HG02678 (cell line): ENCODE measurements at regions not wholly inside any gene's neighbourhood (a gene's known extent, or its start where the extent isn't known, plus 50 kb on each side); places are given as distances from the start of the nearest gene placed in this dataset.

Experiments used
- ATAC-seq: cut with Tn5 transposase; IDR thresholded peaks from one replicate; pipeline ENCODE4 v1.9.1; 2021; ENCODE audit warnings: mild to moderate bottlenecking, moderate library complexity; ENCODE audit not compliant: unreplicated experiment

DNA sequence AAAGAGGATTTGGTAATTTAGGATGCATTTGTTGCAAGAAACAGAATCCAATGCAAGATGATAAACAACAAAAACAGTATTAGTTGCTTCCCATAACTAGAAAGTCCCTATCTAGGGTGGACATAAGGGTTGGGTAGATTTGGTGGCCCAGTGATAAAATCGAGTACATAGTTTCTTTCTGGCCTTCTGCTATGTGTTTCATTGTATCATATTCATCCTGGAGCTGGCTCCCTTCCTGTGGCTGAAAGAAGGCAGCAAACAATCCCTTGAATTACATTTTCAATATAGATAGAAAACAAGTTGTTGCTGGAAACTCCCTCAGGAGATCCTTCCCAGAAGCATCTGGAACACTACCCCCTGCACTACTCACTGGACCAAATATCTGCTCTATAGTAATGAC, 135.1 kb downstream of the ID4 start:
- ATAC-seq: no peak

DNA sequence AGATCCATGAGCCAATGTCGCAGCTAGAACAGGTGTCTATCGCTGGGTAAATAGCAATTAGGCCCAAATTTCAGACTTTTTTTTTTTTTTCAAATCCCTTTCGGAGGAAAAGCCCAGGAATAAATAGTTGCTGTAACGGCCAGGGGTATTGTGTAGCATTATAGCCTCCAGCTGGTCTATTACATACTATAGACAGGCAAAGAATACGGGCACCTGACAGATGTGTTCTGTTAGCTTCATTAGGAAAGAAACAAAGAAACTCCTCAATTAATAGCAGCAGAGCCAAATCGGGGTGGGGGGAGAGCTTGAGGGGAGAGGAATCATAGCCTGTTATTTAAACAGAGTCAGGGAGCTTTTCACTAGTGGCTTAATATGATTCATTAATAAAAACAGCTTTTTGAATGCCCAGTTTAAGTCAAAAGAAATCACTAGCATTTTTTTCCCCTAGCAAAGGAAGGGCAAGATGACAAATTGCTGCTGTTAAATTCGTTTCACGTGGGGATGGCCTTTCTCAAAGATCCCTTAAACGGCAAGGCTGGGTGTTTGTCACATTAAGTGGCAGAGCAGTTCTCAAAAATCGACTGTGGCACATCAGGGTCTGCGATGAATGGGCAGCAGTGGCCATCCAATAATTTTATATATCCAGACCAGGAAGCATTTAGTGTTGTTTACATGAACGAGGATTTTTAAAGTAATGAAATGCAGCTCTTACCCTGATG, 139.4 kb downstream of the ID4 start:
- ATAC-seq: no peak

DNA sequence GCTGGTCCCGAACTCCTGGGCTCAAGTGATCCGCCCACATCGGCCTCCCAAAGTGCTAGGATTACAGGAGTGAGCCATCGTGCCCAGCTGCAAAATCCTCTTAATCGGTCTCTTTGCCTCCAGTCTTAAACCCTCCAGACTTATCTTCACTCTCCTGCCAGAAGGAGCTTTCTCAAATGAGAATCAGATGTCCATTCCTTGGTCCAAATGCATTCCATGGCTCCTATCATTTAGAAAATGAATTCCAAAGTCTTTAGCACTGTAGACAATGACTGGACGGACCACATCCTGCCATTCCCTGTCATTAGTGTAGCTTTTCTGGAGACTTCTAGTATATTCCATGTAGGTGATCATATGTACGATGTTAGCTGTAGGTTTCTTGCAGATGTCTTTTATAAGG, 141.9 kb downstream of the ID4 start:
- ATAC-seq: no peak

DNA sequence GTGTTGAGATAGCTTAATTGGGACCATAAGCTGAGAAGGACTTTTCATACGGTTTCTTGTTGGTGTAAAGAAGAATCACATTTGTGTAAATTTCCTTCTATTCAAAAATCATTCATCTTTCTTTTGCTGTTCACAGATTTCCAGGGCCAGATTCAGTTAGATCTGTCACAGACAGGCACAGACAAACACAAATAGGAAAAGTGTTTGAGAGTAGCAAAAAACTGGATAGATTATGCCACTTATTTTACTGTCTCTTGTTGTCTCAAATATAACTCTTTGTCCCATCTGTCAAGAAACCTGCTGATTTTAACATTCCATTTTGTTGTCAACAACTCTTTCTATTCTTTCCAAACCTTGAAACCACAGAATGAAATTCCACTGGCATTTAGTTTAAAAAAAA, 142.8 kb downstream of the ID4 start:
- ATAC-seq: no peak

DNA sequence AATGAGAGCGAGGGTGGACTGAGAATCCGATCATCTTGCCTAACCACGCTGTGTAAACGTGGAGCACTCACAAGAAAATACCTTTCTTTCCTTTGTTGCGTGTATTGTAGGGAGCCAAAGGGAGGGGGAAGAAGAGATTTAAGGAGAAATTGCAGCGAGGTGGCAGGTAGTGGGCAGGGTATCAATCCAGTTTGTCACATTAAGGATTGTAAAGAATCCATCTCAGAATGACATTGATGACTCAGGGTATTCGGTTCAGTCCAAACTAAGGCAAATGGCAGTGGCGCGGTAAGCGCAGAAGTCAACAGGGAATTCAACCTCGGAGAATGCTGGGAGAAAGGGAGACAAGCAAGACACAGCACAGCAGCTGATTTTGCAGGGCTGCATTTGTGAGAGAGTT, 146.2 kb downstream of the ID4 start:
- ATAC-seq: no peak

DNA sequence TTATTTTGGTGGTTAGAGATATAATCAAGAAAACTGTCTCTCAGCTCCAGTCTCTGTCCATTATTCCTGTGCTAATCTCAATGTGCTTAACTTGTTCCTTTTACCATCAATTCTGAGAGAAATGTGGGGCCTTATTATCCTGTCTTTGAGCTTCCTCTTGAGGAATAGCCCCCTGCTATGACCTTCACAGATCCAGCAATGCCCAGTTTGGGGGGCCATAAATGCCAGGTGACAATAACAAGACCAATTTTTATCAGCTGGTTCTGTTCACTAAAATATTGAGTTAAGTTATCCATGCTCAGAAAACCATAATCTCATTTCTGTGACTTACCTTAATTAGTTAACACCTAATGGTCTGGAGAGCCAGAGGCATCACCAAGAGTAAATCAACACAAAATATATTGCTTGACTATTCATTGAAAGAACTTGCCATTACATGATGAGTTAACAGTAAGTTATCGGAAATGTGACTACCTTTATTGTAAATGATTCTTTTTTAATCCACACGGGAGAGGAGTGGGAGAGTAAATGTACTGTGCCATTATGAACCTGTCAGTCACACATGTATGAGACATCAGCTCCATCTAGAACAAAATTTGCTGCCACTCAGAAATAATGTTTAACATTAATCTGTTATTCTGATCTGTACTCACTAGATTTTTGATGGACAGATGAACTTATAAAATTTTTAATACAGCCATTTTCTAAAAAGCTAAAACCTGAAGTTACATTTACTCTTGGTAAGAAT, 149.7 kb downstream of the ID4 start:
- ATAC-seq: no peak

DNA sequence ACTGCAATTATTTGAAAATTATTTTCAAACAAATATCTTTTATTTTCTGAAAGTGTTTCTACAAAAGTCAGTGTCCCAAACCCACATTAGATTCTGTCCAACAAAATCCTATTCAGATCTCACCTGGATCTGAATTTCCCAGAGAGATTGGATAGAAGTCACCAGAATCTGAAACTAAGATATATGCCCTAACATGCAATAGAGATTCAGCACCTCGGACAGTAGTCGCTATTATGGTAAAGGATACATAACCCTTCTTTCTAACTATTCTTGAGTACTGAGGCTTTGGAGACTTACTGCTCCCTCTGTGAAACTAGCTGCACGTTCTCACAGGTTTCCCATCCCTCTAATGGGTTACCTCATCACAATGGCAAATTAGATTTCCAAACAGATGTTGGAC, 151.4 kb downstream of the ID4 start:
- ATAC-seq: no peak

DNA sequence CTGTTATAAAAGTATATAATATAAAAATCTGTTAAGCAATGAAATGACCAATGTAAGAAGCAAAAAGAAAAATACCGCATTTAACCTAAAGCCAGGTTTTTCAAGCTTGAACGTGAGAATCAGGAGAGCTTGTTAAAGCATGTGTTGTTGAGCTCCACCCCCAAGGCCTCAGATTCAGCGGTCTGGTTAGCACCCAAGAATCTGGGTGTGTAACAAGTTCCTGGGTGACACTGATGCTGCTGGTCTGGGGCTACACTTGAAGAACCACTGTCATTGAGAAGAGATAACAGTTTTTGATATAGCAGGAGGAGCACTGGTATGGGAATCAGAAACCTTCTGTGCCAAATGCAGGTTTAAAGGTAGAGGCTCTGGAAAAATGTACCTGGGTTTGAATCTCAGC, 154.0 kb downstream of the ID4 start:
- ATAC-seq: no peak

DNA sequence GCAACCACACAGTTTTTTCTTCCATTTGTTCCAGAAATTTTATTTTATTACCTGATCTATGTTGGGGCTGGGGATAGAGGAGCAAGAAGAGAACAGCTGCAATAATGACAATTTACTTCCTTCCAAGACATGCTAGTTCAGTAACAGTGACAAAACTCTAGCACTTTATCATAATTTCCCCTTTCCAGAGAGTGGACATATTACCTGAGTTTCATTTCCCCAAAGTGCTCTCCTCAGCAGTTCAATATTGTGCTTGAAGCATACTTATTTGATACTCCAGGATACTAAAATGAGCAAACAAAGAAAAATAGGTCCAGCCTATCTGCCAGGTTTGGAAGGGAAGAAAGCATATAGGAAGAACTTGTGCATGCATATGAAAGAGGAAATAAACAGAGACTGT, 157.7 kb downstream of the ID4 start:
- no peak for ATAC-seq

DNA sequence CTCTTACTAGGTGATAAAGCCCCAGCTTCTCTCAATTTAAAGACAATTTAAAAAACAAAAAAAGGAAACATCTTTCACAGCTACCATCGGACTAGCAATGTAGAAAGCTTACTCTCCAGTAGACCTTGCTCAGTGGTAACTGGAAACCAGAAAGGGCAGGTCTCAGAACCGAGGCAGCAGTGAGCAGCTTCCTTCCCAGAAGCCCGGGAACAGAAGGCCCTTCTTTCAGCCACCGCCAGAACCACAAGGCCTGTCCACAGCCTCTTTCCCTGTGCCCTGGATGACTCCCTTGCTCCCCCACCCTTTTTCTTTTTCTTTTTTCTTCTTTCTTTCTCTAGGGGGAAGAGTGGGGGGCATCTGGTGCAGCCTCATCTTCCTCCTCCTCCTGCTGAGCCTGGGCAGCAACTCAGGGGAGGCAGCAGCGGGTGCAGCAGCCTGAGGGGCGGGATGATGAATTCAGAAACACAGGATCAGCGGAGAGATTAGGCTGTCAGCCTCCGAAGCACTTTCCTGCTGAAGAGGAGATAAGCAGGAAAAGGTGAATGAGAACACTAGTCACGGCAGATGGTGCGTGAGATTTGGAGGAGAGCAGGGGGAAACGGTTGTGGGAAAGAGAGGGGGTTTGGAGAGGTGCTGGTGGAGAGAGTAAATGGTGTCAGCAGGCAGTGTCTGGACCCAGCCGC, 158.5 kb downstream of the ID4 start:
- no peak for ATAC-seq

DNA sequence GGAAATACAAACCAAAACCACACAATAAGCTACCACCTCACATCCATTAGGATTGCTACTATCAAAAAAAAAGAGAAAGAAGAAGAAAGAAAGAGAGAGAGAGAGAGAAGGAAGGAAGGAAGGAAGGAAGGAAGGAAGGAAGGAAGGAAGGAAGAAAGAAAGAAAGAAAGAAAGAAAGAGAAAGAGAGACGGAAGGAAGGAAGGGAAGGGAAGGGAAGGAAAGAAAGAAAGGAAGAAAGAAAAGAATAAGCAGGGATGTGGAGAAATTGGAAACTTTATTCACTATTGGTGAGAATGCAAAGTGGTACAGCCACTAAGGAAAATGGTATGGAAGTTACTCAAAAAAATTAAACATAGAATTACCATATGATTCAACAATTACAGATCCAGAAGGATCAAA, 159.9 kb downstream of the ID4 start:
- ATAC-seq: no peak

DNA sequence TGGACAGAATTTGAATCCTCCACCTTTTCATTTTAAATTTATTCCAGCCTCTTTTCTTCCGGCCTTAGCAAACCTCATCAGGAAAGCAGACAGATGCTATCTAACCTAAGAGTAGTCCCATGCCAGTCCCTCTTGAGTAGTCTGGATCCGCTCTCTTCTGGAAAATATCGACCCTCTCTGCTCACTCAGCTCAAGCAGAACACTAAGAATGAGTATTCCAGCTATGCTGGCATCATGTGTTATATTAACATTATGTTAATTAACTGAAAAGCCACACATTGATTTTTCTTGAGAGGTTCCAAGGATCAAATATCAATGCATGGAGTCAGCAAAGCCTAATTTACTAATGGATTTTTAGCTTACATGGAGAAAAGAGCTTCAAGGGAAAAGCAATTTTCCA, 161.4 kb downstream of the ID4 start:
- ATAC-seq: no peak

DNA sequence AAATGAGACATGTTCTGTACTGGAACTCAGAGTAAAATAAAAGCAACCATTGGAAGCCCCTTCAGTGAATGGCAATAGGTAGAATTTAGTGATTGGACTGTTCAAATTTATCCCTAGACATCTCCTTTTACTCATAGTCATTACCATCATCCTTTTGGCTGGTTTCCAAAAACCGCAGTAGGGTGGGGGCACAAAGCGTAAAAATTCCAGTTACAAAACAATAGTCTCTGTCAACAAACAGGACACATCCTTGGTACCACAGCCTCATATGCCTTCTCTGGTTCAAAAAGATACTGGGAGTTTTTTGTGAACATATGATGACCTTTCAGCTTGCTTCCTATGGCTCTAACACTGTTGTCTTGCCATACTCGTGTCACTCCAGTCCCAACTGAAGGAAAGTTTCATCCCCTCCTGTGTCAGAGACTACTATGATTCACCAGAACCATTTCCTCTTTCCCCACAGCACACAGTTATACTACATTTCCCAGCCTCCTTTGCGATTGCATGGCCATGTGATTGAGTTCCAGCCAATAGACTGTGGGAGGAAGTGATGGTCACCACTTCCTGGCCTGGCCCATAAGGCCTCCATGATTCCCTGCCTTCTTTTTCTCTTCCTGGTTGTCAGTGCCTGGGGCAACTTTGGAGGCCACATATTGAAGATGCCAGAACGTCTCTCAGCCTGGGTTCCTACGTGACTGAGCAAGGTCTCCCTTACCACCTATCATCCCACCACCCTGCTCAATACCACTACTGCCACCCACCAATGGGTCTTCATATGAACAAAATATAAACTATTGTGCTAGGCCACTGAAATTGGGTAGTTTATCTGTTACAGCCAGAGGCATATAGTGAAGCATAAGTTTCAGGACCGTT, 162.4 kb downstream of the ID4 start:
- ATAC-seq: peak; percentile 60

DNA sequence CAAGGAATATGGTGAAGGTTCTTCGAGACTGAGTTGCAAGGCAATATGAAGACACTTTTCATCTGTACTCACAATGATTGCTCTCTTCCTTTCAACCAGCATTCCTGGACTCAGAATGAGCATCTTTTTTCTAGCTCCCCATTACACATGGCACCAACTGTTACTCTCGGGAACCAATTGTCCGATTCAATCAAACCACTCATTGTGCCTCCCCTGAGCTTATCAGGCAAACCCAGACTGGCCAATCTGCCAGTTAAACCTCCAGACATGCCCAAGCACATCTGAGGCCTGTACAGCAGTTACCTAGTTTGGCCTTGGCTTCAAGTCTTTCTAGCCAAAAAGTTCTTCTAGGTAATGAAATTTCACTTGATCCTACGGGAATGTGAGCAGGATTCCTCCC, 164.1 kb downstream of the ID4 start:
- ATAC-seq: no peak

DNA sequence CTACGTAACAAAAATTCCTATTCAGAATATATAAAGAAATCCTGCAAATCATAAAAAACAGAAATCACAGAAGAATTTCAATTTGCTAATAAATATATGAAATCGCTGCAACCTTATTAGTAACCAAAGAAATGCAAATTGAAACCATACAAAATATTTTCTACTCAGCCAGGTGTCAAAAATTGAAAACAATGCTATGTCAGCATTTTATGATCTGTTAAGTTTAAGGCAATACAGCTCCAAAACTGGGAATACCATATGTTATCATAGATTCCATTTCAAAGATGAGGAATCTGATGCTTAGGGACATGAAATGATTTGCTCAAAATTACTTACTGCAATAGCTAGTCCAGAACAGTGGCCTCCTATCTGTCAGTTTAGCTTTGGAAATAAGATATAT, 168.9 kb downstream of the ID4 start:
- no peak for ATAC-seq

DNA sequence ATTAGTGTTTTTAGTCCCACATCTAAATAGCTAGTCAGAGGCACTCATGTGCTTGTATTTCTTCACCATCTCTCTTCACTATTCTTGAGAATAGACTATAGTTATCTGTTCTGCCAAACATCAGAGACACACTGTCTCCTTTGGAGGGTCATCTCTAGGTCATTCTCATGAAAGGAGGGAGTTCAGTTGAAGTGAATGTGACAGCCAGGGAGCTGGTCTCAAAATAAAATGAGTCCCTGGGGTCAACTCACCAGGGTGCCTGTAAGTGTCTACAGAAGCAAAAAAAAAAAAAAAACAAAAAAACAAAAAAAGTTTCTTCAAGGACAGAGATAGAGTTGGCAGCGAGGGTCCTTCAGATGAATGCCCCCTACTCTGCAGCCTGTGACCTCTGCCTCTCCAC, 171.0 kb downstream of the ID4 start:
- ATAC-seq: no peak

DNA sequence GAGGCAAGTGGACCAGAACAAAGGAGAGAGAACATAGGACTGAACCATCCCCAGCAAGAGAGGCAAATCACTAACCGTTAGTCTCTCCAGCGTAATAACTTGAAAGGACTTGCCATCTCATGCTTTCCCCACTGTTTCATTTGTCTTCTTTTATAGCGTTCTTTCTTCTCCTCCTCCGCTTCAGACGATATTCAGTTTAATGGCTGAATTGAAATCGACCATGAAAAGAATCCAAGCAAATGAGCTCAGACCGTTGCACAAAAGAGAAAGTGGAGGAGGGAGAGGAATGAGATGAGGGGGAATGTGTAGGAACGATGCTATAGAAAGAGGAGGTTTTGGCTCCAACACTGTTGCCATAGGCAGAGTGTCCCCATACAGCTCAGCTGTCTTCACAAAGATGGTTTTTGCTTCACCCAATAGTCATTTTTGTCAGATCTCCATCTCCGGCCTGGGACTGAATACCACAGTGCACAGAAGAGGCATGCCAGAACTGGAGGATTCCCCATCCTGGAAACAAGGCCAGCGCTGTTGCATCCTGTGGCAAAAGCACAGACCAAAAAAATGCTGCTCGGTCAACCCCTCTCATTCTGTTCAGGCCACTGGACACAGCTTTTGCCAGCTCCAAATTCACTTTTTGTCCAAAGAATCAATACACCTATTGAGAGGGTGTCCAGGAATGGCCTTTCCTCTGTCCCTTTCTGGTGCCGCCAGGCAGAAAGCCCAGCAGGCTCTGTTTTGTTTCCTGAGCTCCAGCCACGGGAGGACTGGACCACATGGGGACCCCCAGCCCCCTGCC, 176.1 kb downstream of the ID4 start:
- no peak for ATAC-seq

DNA sequence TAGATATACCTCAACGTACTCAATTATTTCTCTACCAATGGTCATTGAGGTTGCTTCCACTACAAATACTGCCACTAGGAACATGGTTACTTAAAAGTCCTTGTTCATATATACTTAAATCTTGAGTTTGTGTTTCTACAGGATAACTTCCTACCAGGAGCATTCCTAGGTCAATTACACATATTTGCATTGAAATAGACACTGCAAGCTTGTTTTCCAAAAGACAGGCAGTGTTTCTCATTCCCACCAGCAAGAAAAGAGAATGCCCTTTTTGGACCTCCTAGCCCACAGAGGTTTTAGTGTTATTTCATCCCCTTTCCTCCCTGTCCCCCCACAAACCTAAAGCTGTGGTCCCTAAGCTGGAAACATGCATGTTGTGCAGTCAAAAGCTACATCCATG, 177.3 kb downstream of the ID4 start:
- no peak for ATAC-seq

DNA sequence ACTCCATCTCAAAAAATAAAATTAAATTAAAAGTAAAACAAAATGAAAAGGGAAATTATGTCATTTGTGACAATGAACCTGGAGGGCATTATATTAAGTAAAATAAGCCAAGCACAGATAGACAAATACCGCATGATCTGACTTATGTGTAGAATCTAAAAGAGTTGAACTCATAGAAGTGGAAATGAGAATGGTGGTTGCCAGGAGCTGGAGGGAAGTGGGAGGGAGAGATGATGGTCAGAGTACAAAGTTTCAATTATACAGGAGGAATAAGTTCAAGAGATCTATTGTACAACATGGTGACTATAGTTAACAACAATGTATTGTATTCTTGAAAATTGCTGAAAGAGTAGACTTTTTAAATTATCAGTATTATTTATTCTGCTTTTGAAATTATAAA, 183.4 kb downstream of the ID4 start:
- ATAC-seq: no peak

DNA sequence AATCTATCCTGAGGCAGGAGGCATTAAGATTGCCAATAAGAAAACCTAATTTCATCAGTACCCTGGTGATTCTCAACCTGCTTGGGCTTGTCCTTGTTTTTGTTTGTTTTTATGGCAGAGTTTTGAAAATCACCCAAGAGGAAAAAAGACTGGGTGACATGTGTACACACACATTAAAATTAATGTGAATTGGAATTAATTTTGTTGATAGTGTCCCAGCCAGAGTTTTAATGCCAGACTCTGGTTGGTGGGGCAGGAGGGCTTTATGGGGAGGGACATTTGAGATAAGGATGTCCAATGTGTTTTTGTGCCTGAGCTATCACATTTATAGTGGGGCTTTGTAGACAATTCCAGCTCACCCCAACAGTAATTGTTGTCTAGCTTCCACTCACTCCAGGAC, 184.6 kb downstream of the ID4 start:
- no peak for ATAC-seq
